GM13976 (cell line): ENCODE measurements at regions not wholly inside any gene's neighbourhood (a gene's known extent, or its start where the extent isn't known, plus 50 kb on each side); places are given as distances from the start of the nearest gene placed in this dataset.
A peak's percentile ranks its signal among the peaks of the same experiment; 100 is the strongest.

Source experiments
- DNase-seq: peaks from one replicate; pipeline ENCODE4 v3.0.0; 2012; ENCODE audit warnings: low spot score
- CTCF ChIP-seq: IDR thresholded peaks from 2 replicates; pipeline ENCODE4 v1.5.1; 2012; ENCODE audit warnings: borderline replicate concordance, mild to moderate bottlenecking; ENCODE audit not compliant: insufficient read depth; ENCODE audit errors: extremely low read depth, missing control alignments, control extremely low read depth
- in situ Hi-C: fragments of 300-500 bp; cut with MboI; formaldehyde crosslinking; loops from one replicate; pipeline ENCODE4 v1.12.0; 2022; ENCODE audit warnings: low sequenced_read_pairs, mixed read lengths, inconsistent platforms; ENCODE audit not compliant: unreplicated experiment

GRCh38 chr18:67117804-67118203 lies 398.7 kb downstream of the DSEL start:
- in situ Hi-C loops: no loop called here

GRCh38 chr18:67109535-67109934 lies 407.0 kb downstream of the DSEL start:
- TF ChIP-seq CTCF: no peak
- DNase-seq: no peak
- in situ Hi-C loops: no loop called here

More at GRCh38 chr18:67117804-67118203, 398.7 kb downstream of the DSEL start:
- TF ChIP-seq CTCF: no peak
- DNase-seq: no peak

- in situ Hi-C loops: no loop called here
- no peak for DNase-seq
- TF ChIP-seq CTCF: no peak
These were observed 407.6 kb downstream of the DSEL start for GRCh38 chr18:67108894-67109293.

GRCh38 chr18:67104700-67105284 lies 411.7 kb downstream of the DSEL start:
- peak; percentile 57 for TF ChIP-seq CTCF
- DNase-seq: peak; percentile 16
- in situ Hi-C loops: no loop called here

- in situ Hi-C loops: no loop called here
- no peak for TF ChIP-seq CTCF
- no peak for DNase-seq
These were observed 422.4 kb downstream of the DSEL start for GRCh38 chr18:67094123-67094522.

GRCh38 chr18:67092141-67092540 lies 424.4 kb downstream of the DSEL start:
- in situ Hi-C loops: no loop called here

More at GRCh38 chr18:67092141-67092540, 424.4 kb downstream of the DSEL start:
- no peak for TF ChIP-seq CTCF
- DNase-seq: no peak
